ENCODE measurements at regions not wholly inside any gene's neighbourhood (a gene's known extent, or its start where the extent isn't known, plus 50 kb on each side); places are given as distances from the start of the nearest gene placed in this dataset.

DNA sequence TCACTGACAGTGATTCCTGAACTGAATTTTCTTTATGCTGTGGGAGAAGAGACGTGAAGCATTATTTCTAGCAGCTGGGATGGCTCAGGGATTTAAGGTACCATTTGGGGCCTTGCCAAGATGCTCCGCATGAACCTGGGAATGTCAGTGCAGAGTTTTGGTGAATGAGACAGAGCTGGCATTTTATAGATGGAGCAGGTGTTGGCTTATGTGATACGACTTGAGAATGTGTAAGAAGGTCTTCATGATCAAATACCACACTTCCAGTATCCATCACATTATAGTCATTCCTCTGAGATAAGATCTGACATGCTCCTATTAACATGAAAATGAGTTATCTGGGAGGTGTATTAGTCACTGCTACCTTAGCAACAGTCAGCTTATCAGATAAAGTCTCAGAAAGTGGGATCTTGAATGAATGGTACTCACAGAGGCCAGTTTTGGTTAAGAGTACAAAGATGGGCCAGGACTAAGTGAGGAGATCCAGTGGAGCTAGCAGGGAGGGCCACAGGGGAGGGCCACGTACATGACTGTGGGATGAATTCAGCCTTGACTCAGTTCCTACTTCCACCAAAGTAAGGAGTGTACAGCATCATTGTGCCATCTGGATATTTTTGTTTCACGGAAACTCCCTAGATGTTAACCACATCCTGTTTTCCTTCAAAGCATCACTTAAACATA lies 116.7 kb downstream of the SPCS3 start:
- TF ChIP-seq, protein P1, sequence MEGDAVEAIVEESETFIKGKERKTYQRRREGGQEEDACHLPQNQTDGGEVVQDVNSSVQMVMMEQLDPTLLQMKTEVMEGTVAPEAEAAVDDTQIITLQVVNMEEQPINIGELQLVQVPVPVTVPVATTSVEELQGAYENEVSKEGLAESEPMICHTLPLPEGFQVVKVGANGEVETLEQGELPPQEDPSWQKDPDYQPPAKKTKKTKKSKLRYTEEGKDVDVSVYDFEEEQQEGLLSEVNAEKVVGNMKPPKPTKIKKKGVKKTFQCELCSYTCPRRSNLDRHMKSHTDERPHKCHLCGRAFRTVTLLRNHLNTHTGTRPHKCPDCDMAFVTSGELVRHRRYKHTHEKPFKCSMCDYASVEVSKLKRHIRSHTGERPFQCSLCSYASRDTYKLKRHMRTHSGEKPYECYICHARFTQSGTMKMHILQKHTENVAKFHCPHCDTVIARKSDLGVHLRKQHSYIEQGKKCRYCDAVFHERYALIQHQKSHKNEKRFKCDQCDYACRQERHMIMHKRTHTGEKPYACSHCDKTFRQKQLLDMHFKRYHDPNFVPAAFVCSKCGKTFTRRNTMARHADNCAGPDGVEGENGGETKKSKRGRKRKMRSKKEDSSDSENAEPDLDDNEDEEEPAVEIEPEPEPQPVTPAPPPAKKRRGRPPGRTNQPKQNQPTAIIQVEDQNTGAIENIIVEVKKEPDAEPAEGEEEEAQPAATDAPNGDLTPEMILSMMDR (IDR thresholded peaks at IDR 0.05): no peak
- no peak for TF ChIP-seq POLR2A (IDR thresholded peaks at IDR 0.05)

Data from thyroid gland (tissue), 4 donors.